Osteocyte (in vitro differentiated cells): ENCODE measurements at regions not wholly inside any gene's neighbourhood (a gene's known extent, or its start where the extent isn't known, plus 50 kb on each side); places are given as distances from the start of the nearest gene placed in this dataset.

Experiments
- DNase-seq: peaks from one replicate; pipeline ENCODE4 v3.0.0; 2021; ENCODE audit warnings: mixed read lengths; ENCODE audit not compliant: unreplicated experiment; ENCODE audit errors: extremely low spot score
- H3K27ac Mint-ChIP-seq: one replicate; pipeline ENCODE4 v1.8.0; 2021; ENCODE audit warnings: mild to moderate bottlenecking, mixed read lengths; ENCODE audit not compliant: unreplicated experiment
- H3K27me3 Mint-ChIP-seq: one replicate; pipeline ENCODE4 v1.8.0; 2021; ENCODE audit warnings: mixed read lengths; ENCODE audit not compliant: unreplicated experiment
- H3K36me3 Mint-ChIP-seq: one replicate; pipeline ENCODE4 v1.8.0; 2021; ENCODE audit warnings: mixed read lengths; ENCODE audit not compliant: unreplicated experiment
- H3K4me1 Mint-ChIP-seq: one replicate; pipeline ENCODE4 v1.8.0; 2021; ENCODE audit warnings: mixed read lengths; ENCODE audit not compliant: unreplicated experiment
- H3K4me3 Mint-ChIP-seq: one replicate; pipeline ENCODE4 v1.8.0; 2021; ENCODE audit warnings: mild to moderate bottlenecking, moderate library complexity, mixed read lengths; ENCODE audit not compliant: unreplicated experiment
- H3K9me3 Mint-ChIP-seq: one replicate; pipeline ENCODE4 v1.8.0; 2021; ENCODE audit warnings: mixed read lengths; ENCODE audit not compliant: unreplicated experiment
- TF ChIP-seq, protein P1 (sequence below): fragments of 200-600 bp; sonication (generic); IDR thresholded peaks from 2 replicates; pipeline ENCODE4 v1.5.0; 2021; ENCODE audit warnings: antibody characterized with exemption, mild to moderate bottlenecking, moderate library complexity

DNA sequence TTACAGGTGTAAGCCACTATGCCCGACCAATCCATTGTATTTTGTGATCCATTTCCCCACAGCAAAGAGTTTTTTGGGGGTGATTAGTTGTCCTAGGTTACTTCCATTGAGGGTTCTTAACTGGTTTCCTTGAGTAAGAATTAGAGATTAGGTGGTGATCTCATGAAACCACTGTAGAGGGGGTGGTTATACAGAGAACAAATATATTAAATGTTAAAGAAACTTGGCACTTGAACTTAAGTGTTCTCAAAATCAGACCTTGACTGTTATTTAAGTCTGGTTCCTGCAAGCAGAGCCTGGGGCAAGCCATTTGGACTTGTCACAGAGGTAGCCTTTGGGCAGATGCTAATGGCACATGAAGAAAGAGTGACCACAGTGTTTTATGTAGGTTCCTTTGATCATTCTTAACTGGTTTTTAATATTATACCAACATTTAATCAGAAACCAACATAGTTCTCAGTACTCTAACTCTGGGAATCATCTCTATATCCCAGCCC is 288.5 kb downstream of the SOX4 start:
- H3K27ac Mint-ChIP-seq = no peak overlapping the region
- no peaks in the 10 kb centered on the region for H3K27me3 Mint-ChIP-seq
- H3K4me1 Mint-ChIP-seq = peaks cover 3% of the 10 kb centered on the region
- TF ChIP-seq, protein P1, sequence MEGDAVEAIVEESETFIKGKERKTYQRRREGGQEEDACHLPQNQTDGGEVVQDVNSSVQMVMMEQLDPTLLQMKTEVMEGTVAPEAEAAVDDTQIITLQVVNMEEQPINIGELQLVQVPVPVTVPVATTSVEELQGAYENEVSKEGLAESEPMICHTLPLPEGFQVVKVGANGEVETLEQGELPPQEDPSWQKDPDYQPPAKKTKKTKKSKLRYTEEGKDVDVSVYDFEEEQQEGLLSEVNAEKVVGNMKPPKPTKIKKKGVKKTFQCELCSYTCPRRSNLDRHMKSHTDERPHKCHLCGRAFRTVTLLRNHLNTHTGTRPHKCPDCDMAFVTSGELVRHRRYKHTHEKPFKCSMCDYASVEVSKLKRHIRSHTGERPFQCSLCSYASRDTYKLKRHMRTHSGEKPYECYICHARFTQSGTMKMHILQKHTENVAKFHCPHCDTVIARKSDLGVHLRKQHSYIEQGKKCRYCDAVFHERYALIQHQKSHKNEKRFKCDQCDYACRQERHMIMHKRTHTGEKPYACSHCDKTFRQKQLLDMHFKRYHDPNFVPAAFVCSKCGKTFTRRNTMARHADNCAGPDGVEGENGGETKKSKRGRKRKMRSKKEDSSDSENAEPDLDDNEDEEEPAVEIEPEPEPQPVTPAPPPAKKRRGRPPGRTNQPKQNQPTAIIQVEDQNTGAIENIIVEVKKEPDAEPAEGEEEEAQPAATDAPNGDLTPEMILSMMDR = no peak
- H3K36me3 Mint-ChIP-seq = peaks cover 8% of the 10 kb centered on the region
- H3K9me3 Mint-ChIP-seq = peaks cover 18% of the 10 kb centered on the region
- no peak overlapping the region for H3K4me3 Mint-ChIP-seq
- no peak for DNase-seq

DNA sequence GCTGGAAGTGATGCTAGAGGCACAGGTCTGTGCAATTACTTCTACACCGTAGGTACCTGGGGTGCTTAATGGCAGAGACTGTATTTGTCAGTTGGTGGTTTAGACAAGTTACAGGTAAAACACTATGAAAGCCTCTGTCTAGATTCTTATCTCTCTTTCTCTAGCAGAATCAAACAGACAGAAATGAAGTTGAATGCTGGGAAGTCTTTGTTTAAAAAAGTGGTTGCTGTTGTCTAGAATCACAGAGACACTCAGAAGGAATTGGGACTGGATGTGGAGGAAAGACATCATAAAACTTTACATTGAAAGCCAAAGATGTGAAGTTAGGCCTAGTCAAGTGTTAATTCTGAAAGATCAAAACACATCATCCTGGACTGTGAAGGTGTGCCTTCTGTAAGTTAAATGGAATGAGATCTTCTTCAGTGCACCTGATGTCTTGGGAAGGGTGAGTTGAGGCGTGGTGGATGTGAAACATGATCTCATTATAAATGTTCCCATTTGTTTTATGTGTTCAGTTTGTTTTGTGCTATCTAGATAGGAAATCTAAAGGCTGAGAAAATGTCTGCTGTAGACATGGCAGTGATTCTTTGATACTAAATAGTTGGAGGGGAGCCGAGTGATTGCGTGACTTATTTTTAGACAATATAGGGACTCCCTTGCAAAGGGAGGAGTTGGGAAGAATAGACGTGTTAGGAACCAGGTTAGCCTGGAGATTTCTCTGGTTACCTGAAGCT is 290.2 kb downstream of the SOX4 start:
- DNase-seq = no peak
- H3K36me3 Mint-ChIP-seq = peaks cover 8% of the 10 kb centered on the region
- H3K27me3 Mint-ChIP-seq = no peaks in the 10 kb centered on the region
- H3K4me3 Mint-ChIP-seq = no peak overlapping the region
- H3K4me1 Mint-ChIP-seq = peaks cover 10% of the 10 kb centered on the region
- H3K27ac Mint-ChIP-seq = no peak overlapping the region
- peaks cover 18% of the 10 kb centered on the region for H3K9me3 Mint-ChIP-seq
- TF ChIP-seq, protein P1 = no peak

DNA sequence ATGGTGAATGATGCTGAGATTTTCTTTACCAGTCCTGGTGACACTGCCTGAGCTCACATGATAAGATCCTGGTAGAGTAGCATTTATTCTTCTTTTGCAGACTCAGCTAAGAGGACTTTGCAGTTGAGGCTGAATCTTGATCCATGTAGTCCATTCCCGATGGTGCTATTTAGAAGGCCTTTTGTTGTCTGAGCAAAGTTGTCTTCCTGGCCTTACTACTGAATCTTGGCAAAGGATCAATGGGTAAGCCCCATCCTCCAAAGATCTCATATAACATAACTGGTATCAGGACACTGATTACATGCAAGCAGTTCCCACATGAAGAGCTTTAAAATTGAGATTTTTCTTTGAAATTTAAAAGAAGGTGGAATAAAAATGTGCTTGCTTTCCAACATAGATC is 291.6 kb downstream of the SOX4 start:
- Mint-ChIP-seq H3K4me1 (peaks cover 16% of the 10 kb centered on the region), H3K36me3 (peaks cover 3% of the 10 kb centered on the region), H3K9me3 (peaks cover 12% of the 10 kb centered on the region), H3K4me3 (no peak overlapping the region), H3K27me3 (no peaks in the 10 kb centered on the region), H3K27ac (no peak overlapping the region)
- no peak for DNase-seq
- TF ChIP-seq, protein P1 = no peak

DNA sequence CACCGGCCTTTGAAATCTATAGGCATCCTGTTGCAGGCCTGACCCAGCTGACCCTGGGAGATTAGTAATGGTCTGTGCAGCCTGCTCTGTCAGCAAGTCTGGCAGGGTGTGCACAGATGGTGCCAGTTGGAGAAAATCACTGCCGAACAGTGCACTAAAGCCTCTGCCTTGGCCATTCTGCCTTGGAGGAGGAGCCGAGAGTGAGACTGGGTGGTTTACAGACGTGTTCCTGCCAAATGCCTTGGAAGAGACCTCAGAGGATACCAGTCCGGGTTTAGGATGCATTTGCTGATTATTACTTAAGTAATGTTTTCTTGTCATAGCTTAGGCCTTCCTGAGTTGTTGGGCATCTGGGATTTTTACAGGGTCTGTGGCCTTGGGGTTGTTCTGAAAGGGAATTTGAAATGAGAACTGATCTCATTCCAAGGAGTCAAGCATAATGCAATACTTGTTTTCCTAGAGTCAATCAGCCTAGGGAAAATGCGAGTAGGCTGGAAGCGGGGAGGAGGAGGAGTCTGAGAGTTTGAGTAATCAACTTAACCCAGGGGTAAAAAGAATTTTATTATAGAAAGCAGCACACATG is 292.1 kb downstream of the SOX4 start:
- DNase-seq = no peak
- Mint-ChIP-seq H3K36me3 (no peaks in the 10 kb centered on the region), H3K4me1 (peaks cover 16% of the 10 kb centered on the region), H3K27ac (no peak overlapping the region), H3K27me3 (no peaks in the 10 kb centered on the region), H3K4me3 (no peak overlapping the region), H3K9me3 (peaks cover 7% of the 10 kb centered on the region)
- TF ChIP-seq, protein P1 = no peak

DNA sequence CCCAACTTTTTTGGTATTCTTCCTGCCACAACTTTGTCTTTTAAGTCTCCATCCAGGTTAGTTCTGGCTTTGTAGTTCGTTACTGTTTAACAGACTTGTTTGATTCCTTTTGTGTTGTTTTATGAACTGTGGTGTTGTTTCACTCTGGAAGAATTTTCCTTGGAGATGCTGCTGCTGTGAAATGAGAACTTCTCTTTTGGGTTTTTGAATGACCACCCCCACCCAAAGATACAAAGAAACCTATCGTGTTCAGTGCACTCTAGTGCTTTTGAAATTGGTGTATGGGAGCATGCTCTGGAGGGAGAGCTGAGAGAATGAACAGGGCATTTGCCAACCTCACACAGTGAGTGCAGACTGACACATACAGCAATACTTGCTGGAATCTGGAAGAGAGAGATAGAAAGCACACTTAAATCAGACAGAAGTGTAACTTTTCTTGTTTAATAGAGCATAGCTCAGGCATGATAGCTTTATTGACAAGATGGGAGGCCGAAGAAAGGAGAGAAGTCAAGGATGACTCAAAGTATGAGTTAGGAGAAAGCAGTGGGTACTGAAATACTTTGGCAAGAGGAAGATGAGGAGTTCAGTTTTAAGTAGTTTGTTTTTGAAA is 293.1 kb downstream of the SOX4 start:
- Mint-ChIP-seq H3K27me3 (no peaks in the 10 kb centered on the region), H3K4me1 (peaks cover 13% of the 10 kb centered on the region), H3K27ac (no peak overlapping the region), H3K36me3 (no peaks in the 10 kb centered on the region), H3K4me3 (no peak overlapping the region), H3K9me3 (peaks cover 5% of the 10 kb centered on the region)
- TF ChIP-seq, protein P1 = no peak
- DNase-seq = no peak
